Body of pancreas (tissue), 4 donors: ENCODE measurements at regions not wholly inside any gene's neighbourhood (a gene's known extent, or its start where the extent isn't known, plus 50 kb on each side); places are given as distances from the start of the nearest gene placed in this dataset.
"Not testable (repeated sequence)": the region's sequence is repeated elsewhere in the genome, so short reads cannot be mapped to it uniquely, and the experiment has no call there.

Experiments
- ATAC-seq: fragments of 150-250 bp; one replicate; pipeline ENCODE4 v1.9.1; 2016
- DNase-seq, 4 donors: peaks; one replicate each; pipeline ENCODE4 v3.0.0-alpha.2; 2019
- H3K27ac ChIP-seq, 4 donors: fragments of 200-600 bp; sonication (generic); 1 replicate in 3 of 4; 2 replicates in 1 of 4; pipeline versions ENCODE4 v1.5.1 to v1.6.1; 2016 to 2019; ENCODE audit warnings: mild to moderate bottlenecking in 1 of 4, mixed read lengths in 1 of 4, moderate library complexity in 1 of 4
- H3K27me3 ChIP-seq, 2 donors: fragments of 200-600 bp; sonication (generic); one replicate each; pipeline ENCODE4 v1.6.0; 2016; ENCODE audit warnings: mild to moderate bottlenecking in 1 of 2
- H3K36me3 ChIP-seq, 2 donors: fragments of 200-600 bp; sonication (generic); replicated peaks in 1 of 2; 2 replicates each; pipeline ENCODE4 v1.5.1; 2016; ENCODE audit warnings: low read depth in 2 of 2; ENCODE audit not compliant: insufficient read depth in 1 of 2
- H3K4me1 ChIP-seq: fragments of 200-600 bp; sonication (generic); one replicate; pipeline ENCODE4 v1.6.0; 2016
- H3K4me3 ChIP-seq, 2 donors: fragments of 200-600 bp; sonication (generic); 1 replicate in 1 of 2; 2 replicates in 1 of 2; pipeline ENCODE4 v1.5.1; 2016 to 2019
- H3K9me3 ChIP-seq, 3 donors: fragments of 200-600 bp; sonication (generic); 1 replicate in 2 of 3; 2 replicates in 1 of 3; pipeline ENCODE4 v1.5.1; 2016
- CTCF ChIP-seq, 7 experiments: fragments of 450-650 bp in 4 of 7; fragments of 200-600 bp in 3 of 7; sonication (generic) in 3 of 7; IDR thresholded peaks; one replicate each; pipeline ENCODE4 v1.5.1; 2016 to 2019; ENCODE audit warnings: antibody characterized with exemption in 7 of 7
- POLR2A ChIP-seq, 3 donors: fragments of 450-650 bp; IDR thresholded peaks; one replicate each; pipeline ENCODE4 v1.6.1; 2016; ENCODE audit warnings: antibody characterized with exemption in 3 of 3, mild to moderate bottlenecking in 2 of 3
- whole genome bisulfite sequencing, 2 donors: methylation state at CpG; one replicate each; pipeline ENCODE4 v1.1.5; 2017; 5-methylcytosine and 5-hydroxymethylcytosine counted together
- intact Hi-C: fragments of 100-400 bp; cut with DNase I; formaldehyde crosslinking; loops from one replicate; pipeline ENCODE4 v1.15.1; 2023

- Histone ChIP-seq H3K4me3 (no peak overlapping the region), H3K27me3 (no peaks in the 10 kb centered on the region), H3K9me3 (no peaks in the 10 kb centered on the region), H3K4me1 (no peaks in the 10 kb centered on the region), H3K27ac (no peak overlapping the region), H3K36me3 (no peaks in the 10 kb centered on the region)
- ATAC-seq (no peak), DNase-seq (no peak)
- TF ChIP-seq POLR2A (IDR thresholded peaks at IDR 0.05) (no peak), CTCF (IDR thresholded peaks at IDR 0.05) (no peak)
- intact Hi-C loops, result no loop called here
- 58 to 66% methylated on average over 5 of the region's 5 CpGs for WGBS, 2 donors
These were observed 1353.4 kb downstream of the GRIK2 start for GRCh38 chr6:102746941-102747340.

- no peak for TF ChIP-seq CTCF (IDR thresholded peaks at IDR 0.05)
- no peak for TF ChIP-seq POLR2A (IDR thresholded peaks at IDR 0.05)
- H3K27ac ChIP-seq, result no peak overlapping the region
- intact Hi-C loops, result no loop called here
- no peaks in the 10 kb centered on the region for H3K4me1 ChIP-seq
- ATAC-seq (no peak), DNase-seq (no peak)
- H3K9me3 ChIP-seq, result no peaks in the 10 kb centered on the region
- no peaks in the 10 kb centered on the region for H3K36me3 ChIP-seq
- WGBS, 2 donors, result 35 to 37% methylated on average over 7 of the region's 7 CpGs
- no peak overlapping the region for H3K4me3 ChIP-seq
- H3K27me3 ChIP-seq, result no peaks in the 10 kb centered on the region
These were observed 1349.3 kb downstream of the GRIK2 start for GRCh38 chr6:102742754-102743356.

GRCh38 chr6:102742028-102742427 lies 1348.5 kb downstream of the GRIK2 start:
- H3K36me3 ChIP-seq, result no peaks in the 10 kb centered on the region
- no peak overlapping the region for H3K27ac ChIP-seq
- no peak for ATAC-seq
- H3K9me3 ChIP-seq, result no peaks in the 10 kb centered on the region
- TF ChIP-seq POLR2A (IDR thresholded peaks at IDR 0.05) (no peak), CTCF (IDR thresholded peaks at IDR 0.05) (no peak)
- H3K27me3 ChIP-seq, result no peaks in the 10 kb centered on the region
- H3K4me1 ChIP-seq, result no peaks in the 10 kb centered on the region
- intact Hi-C loops, result no loop called here
- no peak overlapping the region for H3K4me3 ChIP-seq
- no peak for DNase-seq
- WGBS, 2 donors, result 17 to 19% methylated on average over 4 of the region's 4 CpGs

DNA sequence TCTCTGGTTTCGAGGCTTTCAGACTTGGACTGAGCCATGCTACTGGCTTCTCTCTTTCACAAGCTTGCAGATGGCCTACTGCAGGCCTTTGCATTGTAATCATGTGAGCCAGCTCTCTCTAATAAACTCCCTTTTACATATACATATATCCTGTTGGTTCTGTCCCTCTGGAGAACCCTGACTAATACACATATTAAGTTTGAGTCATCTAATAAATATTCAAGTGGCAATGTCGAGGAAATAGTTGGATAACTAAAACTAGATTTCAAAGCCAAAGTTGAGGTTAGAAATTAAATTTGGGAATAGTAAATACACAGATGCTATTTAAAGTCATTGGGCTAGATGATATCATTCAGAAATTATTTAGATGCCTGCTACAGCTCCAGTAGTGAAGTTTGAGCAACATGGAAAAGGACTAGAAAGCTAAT lies 1343.4 kb downstream of the GRIK2 start:
- no peaks in the 10 kb centered on the region for H3K4me1 ChIP-seq
- no peak overlapping the region for H3K4me3 ChIP-seq
- H3K27ac ChIP-seq, result no peak overlapping the region
- ATAC-seq (no peak), DNase-seq (no peak)
- no peaks in the 10 kb centered on the region for H3K9me3 ChIP-seq
- WGBS, 2 donors, result 42 to 45% methylated on average over 2 of the region's 2 CpGs
- TF ChIP-seq CTCF (IDR thresholded peaks at IDR 0.05) (no peak), POLR2A (IDR thresholded peaks at IDR 0.05) (no peak)
- intact Hi-C loops, result no loop called here
- no peaks in the 10 kb centered on the region for H3K27me3 ChIP-seq
- no peaks in the 10 kb centered on the region for H3K36me3 ChIP-seq

DNA sequence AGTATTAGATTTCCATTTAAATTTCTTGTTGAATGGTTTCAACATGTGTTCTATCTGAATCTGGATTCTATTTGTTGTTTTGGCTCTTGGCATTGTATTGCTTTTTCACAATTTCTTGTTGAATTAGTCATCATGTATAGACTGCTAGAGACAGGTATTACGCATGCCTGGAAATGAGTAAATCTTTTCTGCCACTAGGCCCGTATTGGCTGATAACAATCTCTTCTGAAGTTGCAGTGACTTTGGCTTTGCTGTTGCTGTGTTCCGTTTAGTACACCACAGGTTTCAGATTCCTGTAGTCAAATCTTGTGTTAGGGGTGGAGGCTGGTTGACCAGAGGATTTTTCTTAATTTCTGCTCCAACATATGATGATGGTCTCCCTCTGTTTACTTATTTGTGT lies 1339.4 kb downstream of the GRIK2 start:
- H3K4me3 ChIP-seq, result no peak overlapping the region
- H3K9me3 ChIP-seq, result no peaks in the 10 kb centered on the region
- ATAC-seq (no peak), DNase-seq (no peak)
- no peak overlapping the region for H3K27ac ChIP-seq
- intact Hi-C loops, result no loop called here
- H3K36me3 ChIP-seq, result no peaks in the 10 kb centered on the region
- 29 to 42% methylated on average over 3 of the region's 3 CpGs for WGBS, 2 donors
- H3K4me1 ChIP-seq, result no peaks in the 10 kb centered on the region
- H3K27me3 ChIP-seq, result no peaks in the 10 kb centered on the region
- TF ChIP-seq CTCF (IDR thresholded peaks at IDR 0.05) (no peak), POLR2A (IDR thresholded peaks at IDR 0.05) (no peak)

GRCh38 chr6:102722086-102722485 lies 1328.6 kb downstream of the GRIK2 start:
- H3K27me3 ChIP-seq, H3K36me3 ChIP-seq, H3K9me3 ChIP-seq, DNase-seq, ATAC-seq, H3K27ac ChIP-seq, H3K4me1 ChIP-seq, intact Hi-C loops, H3K4me3 ChIP-seq: not testable (repeated sequence)
- WGBS, 2 donors, result 85 to 89% methylated on average over 24 of the region's 24 CpGs
